Fibroblast of pulmonary artery (primary cell): ENCODE measurements at regions not wholly inside any gene's neighbourhood (a gene's known extent, or its start where the extent isn't known, plus 50 kb on each side); places are given as distances from the start of the nearest gene placed in this dataset.
"Not testable (repeated sequence)": the region's sequence is repeated elsewhere in the genome, so short reads cannot be mapped to it uniquely, and the experiment has no call there.

Experiments
- DNase-seq: peaks from one replicate; pipeline ENCODE4 v3.0.0-alpha.2; 2010; ENCODE audit warnings: low read depth
- H3K4me3 ChIP-seq: replicated peaks from 2 replicates; pipeline ENCODE4 v1.5.1; 2011; ENCODE audit warnings: low read depth, mild to moderate bottlenecking, control low read depth, low read length, moderate library complexity
- TF ChIP-seq, protein P1 (sequence below): IDR thresholded peaks from 2 replicates; pipeline ENCODE4 v1.5.1; 2011; ENCODE audit warnings: mild to moderate bottlenecking, control low read depth, low read length, inconsistent platforms; ENCODE audit errors: missing control alignments

DNA sequence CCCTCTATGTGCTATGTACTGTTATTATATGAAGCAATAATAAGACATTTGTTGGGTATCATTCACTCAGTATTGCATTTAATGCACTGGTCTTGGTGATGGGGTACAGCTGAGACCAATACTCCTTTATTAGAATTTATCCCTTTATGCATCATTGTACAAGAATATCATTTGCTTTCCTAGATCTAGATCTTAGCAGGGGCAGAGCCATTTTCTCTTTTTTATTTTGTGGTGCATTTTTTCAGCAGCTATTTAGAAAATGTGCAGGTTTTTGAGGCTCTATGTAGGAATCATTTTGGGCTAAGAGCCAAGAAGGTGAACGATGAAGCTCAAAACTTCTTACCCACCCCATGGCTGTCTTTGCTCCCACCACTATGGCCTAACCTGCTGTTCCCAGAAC is 114.2 kb downstream of the OR2B2 start:
- no peak overlapping the region for H3K4me3 ChIP-seq
- TF ChIP-seq, protein P1, sequence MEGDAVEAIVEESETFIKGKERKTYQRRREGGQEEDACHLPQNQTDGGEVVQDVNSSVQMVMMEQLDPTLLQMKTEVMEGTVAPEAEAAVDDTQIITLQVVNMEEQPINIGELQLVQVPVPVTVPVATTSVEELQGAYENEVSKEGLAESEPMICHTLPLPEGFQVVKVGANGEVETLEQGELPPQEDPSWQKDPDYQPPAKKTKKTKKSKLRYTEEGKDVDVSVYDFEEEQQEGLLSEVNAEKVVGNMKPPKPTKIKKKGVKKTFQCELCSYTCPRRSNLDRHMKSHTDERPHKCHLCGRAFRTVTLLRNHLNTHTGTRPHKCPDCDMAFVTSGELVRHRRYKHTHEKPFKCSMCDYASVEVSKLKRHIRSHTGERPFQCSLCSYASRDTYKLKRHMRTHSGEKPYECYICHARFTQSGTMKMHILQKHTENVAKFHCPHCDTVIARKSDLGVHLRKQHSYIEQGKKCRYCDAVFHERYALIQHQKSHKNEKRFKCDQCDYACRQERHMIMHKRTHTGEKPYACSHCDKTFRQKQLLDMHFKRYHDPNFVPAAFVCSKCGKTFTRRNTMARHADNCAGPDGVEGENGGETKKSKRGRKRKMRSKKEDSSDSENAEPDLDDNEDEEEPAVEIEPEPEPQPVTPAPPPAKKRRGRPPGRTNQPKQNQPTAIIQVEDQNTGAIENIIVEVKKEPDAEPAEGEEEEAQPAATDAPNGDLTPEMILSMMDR, result no peak
- no peak for DNase-seq

DNA sequence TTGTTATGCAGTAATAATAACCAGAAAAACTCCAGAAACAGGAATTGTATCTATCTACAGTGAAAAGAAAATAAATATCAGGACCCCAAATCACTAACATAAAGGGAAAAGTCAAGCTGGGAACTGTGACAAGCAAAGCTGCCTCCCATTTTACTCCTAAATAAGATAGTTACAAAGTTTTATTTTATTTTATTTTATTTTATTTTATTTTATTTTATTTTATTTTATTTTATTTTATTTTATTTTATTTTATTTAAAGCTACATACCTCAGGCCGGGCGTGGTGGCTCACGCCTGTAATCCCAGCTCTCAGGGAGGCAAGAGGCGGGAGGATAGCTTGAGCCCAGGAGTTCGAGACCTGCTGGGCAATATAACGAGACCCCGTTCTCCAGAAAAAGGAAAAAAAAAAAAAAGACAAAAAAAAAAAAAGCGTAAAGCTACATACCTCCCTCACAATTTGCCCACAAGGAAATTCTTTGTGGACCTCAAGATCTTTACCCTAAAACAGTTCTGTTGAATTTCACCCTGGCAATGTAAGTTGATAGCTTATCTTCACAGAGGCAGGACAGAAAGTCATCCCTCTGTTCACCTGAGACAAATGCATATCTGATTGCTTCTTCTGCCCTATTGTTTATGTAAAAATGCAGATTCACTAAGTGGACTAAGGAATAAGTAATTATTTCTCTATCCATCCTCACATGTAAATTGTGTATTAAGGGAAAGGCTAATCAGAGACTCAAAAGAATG is 115.3 kb downstream of the OR2B2 start:
- DNase-seq, H3K4me3 ChIP-seq: not testable (repeated sequence)

DNA sequence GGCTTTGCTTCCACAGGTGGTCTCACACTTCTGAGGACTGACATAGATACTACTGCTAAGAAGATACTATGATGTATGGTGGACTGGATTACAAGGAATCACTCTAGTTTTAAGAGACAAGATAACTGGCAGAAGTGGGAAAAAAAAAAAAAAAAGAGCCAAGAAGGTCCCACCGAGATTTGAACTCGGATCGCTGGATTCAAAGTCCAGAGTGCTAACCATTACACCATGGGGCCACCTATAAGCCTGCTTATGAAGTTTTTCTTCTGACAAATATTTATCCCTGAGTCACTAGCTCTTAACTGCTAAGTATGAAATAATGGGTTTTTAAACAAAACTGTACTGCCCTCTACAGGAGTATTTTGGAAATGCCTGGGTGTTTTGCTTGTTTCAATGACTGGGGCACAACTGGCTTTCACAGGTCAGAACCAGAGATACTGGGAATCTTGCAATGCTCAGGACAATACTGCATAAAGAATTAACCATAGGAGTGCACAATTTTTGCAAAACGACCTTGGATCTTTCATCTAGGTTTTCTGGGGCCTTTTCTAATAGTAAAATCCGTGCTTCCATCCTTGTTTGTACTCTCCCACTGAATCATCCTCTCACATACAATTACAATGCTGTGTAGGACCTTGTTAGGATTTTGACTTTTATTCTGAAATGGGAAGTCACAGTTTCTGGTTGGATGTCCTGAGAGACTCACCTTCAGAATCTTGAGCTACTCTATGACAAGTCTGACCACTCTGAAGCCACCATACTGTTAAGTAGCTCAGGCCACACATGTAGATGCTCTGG is 116.3 kb downstream of the OR2B2 start:
- peak; percentile 95 for DNase-seq
- TF ChIP-seq, protein P1, result peak; percentile 81
- H3K4me3 ChIP-seq, result no peak overlapping the region

DNA sequence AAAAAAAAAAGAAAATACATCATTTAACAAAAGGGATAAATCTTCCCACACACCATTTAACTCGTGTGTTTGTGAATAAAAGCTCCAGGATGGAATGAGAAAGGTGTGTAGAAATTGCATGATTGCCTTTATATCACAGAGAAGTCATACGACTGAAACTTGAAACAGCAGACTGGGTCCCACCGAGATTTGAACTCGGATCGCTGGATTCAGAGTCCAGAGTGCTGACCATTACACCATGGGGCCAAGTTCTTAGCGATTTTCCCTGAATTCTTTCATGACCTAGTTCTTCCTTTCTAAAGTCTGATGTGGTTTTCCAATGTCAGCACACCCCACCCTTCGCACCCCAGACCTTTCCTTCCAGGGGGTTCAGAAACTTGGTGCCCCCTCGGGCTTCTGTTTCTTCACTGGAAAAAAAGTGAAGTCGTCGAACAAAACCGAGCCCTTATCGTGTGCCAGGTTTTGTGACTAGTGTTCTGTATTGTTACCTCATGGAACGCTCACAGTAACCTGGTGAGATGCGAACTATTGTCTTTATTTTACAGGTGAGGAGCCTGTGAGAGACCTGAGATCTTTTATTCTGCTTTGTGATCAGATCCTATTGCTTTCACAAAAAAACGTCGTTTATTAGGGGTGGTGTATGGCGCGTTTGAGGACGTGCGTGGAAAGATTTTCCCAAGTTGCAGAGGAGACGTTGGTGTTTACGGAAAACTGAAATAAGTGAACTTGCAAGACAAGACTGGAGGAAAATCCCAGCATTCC is 120.8 kb downstream of the OR2B2 start:
- TF ChIP-seq, protein P1, result no peak
- peak; percentile 85 for DNase-seq
- peak overlapping the region; percentile 66 for H3K4me3 ChIP-seq

DNA sequence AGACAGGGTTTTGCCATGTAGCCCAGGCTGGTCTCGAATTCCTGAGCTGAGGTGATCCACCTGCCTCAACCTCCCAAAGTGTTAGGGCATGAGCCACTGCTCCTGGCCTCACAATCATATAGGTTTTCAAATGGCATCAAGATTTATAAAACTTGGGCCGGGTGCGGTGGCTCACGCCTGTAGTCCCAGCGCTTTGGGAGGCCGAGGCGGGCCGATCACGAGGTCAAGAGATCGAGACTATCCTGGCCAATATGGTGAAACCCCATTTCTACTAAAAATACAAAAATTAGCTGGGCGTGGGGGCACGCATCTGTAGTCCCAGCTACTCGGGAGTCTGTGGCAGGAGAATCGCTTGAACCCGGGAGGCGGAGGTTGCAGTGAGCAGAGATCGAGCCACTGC is 123.8 kb downstream of the OR2B2 start:
- H3K4me3 ChIP-seq, DNase-seq: not testable (repeated sequence)

DNA sequence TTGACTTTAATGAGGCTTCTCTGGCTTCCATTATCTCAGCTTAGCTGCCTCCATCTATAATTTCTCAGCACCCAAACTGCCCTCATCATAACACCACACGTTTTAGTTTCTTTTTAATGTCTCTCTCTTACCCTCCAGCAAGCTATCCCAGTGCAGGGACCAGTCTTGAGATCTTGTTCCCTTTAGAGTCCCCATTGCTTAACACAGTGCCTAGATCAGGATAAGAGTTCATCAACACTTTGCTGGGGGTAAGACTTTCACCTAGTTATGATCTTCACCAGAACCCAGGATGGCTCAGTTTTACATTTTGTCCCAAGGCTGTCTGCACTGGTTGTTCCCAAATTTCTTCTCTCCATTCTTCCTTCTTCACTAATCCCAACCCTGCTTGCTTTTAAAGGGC is 126.1 kb downstream of the OR2B2 start:
- no peak for DNase-seq
- no peak overlapping the region for H3K4me3 ChIP-seq
- TF ChIP-seq, protein P1, result no peak

DNA sequence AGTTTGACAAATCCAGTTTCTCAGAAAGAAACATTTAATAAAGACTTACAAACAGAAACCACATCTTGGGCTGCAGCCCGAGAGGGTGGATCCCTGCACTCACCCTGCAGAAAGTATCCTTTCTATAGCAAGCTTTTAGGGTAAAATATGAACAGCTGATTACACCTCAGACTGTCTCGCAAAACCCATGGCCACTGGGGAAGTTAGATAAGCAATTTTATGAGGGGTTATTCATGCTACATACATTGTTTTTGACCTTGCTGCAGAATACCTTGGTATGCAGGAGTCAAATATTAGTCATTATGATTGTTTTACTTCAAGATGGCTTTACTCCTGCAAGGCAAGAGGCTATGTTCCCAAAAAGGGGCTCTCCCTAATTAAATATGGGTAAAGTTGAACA is 126.9 kb downstream of the OR2B2 start:
- TF ChIP-seq, protein P1, result no peak
- H3K4me3 ChIP-seq, result no peak overlapping the region
- DNase-seq, result no peak
